Transverse colon (tissue), 4 donors: ENCODE measurements at regions not wholly inside any gene's neighbourhood (a gene's known extent, or its start where the extent isn't known, plus 50 kb on each side); places are given as distances from the start of the nearest gene placed in this dataset.

Experiments used
- CTCF ChIP-seq, 5 experiments: fragments of 200-600 bp in 3 of 5; fragments of 450-650 bp in 2 of 5; sonication (generic) in 3 of 5; IDR thresholded peaks; 1 replicate in 2 of 5; 2 replicates in 3 of 5; pipeline ENCODE4 v1.5.1; 2016 to 2017; ENCODE audit warnings: antibody characterized with exemption in 5 of 5, inconsistent platforms in 3 of 5, mild to moderate bottlenecking in 2 of 5, moderate library complexity in 1 of 5
- POLR2A ChIP-seq: fragments of 450-650 bp; IDR thresholded peaks from one replicate; pipeline ENCODE4 v1.6.1; 2016; ENCODE audit warnings: antibody characterized with exemption, mild to moderate bottlenecking, moderate library complexity
- POLR2AphosphoS5 ChIP-seq, 3 donors: sonication (generic); formaldehyde crosslinking; IDR thresholded peaks; one replicate each; pipeline ENCODE4 v1.6.1; 2016; ENCODE audit warnings: antibody characterized with exemption in 3 of 3

GRCh38 chr22:47474464-47474863, 712.0 kb downstream of the TBC1D22A start:
- TF ChIP-seq CTCF (IDR thresholded peaks at IDR 0.05) (no peak), POLR2AphosphoS5 (IDR thresholded peaks at IDR 0.05) (no peak), POLR2A (no peak)
